ENCODE measurements at regions not wholly inside any gene's neighbourhood (a gene's known extent, or its start where the extent isn't known, plus 50 kb on each side); places are given as distances from the start of the nearest gene placed in this dataset.
"Not testable (repeated sequence)": the region's sequence is repeated elsewhere in the genome, so short reads cannot be mapped to it uniquely, and the experiment has no call there.

- no peak overlapping the region for H3K9ac ChIP-seq
- H3K9me3 ChIP-seq (ENCODE audit: control insufficient read depth, low read length): peaks cover 4% of the 10 kb centered on the region
- no peak overlapping the region for H2AFZ ChIP-seq
- H3K36me3 ChIP-seq (ENCODE audit: control insufficient read depth, insufficient read depth, low read length): no peaks in the 10 kb centered on the region
- no peak overlapping the region for H3K27ac ChIP-seq
- H3K4me2 ChIP-seq (ENCODE audit: low read length): no peak overlapping the region
- TF ChIP-seq CTCF (IDR thresholded peaks at IDR 0.05): no peak
- no peaks in the 10 kb centered on the region for H3K79me2 ChIP-seq
- no peaks in the 10 kb centered on the region for H3K27me3 ChIP-seq (ENCODE audit: control insufficient read depth, insufficient read depth, low read length)
- no peak overlapping the region for H3K4me3 ChIP-seq (ENCODE audit: low read depth, low read length)
- no peaks in the 10 kb centered on the region for H3K4me1 ChIP-seq
These were observed 114.0 kb upstream of the OSTN start for GRCh38 chr3:191085091-191085490.

GRCh38 chr3:191078913-191079312 lies 120.1 kb upstream of the OSTN start:
- H3K27me3 ChIP-seq (ENCODE audit: control insufficient read depth, insufficient read depth, low read length); H3K4me2 ChIP-seq (ENCODE audit: low read length); H2AFZ ChIP-seq; H3K9me3 ChIP-seq (ENCODE audit: control insufficient read depth, low read length); H3K9ac ChIP-seq; H3K4me3 ChIP-seq (ENCODE audit: low read depth, low read length); H3K79me2 ChIP-seq; H3K36me3 ChIP-seq (ENCODE audit: control insufficient read depth, insufficient read depth, low read length); H3K4me1 ChIP-seq; H3K27ac ChIP-seq: not testable (repeated sequence)

GRCh38 chr3:191076903-191077552 lies 122.0 kb upstream of the OSTN start:
- no peaks in the 10 kb centered on the region for H3K27me3 ChIP-seq (ENCODE audit: control insufficient read depth, insufficient read depth, low read length)
- no peaks in the 10 kb centered on the region for H3K4me1 ChIP-seq
- no peak overlapping the region for H3K9ac ChIP-seq
- TF ChIP-seq CTCF (IDR thresholded peaks at IDR 0.05): no peak
- peaks cover 9% of the 10 kb centered on the region for H3K9me3 ChIP-seq (ENCODE audit: control insufficient read depth, low read length)
- H3K27ac ChIP-seq: no peak overlapping the region
- H3K4me2 ChIP-seq (ENCODE audit: low read length): no peak overlapping the region
- no peaks in the 10 kb centered on the region for H3K79me2 ChIP-seq
- H2AFZ ChIP-seq: no peak overlapping the region
- no peak overlapping the region for H3K4me3 ChIP-seq (ENCODE audit: low read depth, low read length)
- no peaks in the 10 kb centered on the region for H3K36me3 ChIP-seq (ENCODE audit: control insufficient read depth, insufficient read depth, low read length)

- TF ChIP-seq CTCF (IDR thresholded peaks at IDR 0.05): no peak
- Histone ChIP-seq H3K9me3 (ENCODE audit: control insufficient read depth, low read length) (peaks cover 5% of the 10 kb centered on the region), H3K27ac (no peak overlapping the region), H3K27me3 (ENCODE audit: control insufficient read depth, insufficient read depth, low read length) (no peaks in the 10 kb centered on the region), H3K9ac (no peak overlapping the region), H3K4me3 (ENCODE audit: low read depth, low read length) (no peak overlapping the region), H3K36me3 (ENCODE audit: control insufficient read depth, insufficient read depth, low read length) (no peaks in the 10 kb centered on the region), H2AFZ (no peak overlapping the region), H3K4me2 (ENCODE audit: low read length) (no peak overlapping the region), H3K79me2 (no peaks in the 10 kb centered on the region), H3K4me1 (no peaks in the 10 kb centered on the region)
These were observed 124.5 kb upstream of the OSTN start for GRCh38 chr3:191074511-191074910.

GRCh38 chr3:191070762-191071403 lies 128.2 kb upstream of the OSTN start:
- Histone ChIP-seq H3K79me2 (no peaks in the 10 kb centered on the region), H2AFZ (no peak overlapping the region), H3K9me3 (ENCODE audit: control insufficient read depth, low read length) (no peaks in the 10 kb centered on the region), H3K4me3 (ENCODE audit: low read depth, low read length) (no peak overlapping the region), H3K27me3 (ENCODE audit: control insufficient read depth, insufficient read depth, low read length) (no peaks in the 10 kb centered on the region), H3K9ac (no peak overlapping the region), H3K36me3 (ENCODE audit: control insufficient read depth, insufficient read depth, low read length) (no peaks in the 10 kb centered on the region), H3K27ac (no peak overlapping the region), H3K4me1 (no peaks in the 10 kb centered on the region), H3K4me2 (ENCODE audit: low read length) (no peak overlapping the region)
- no peak for TF ChIP-seq CTCF (IDR thresholded peaks at IDR 0.05)

All from parathyroid adenoma (tissue), 2 donors.